ENCODE measurements at regions not wholly inside any gene's neighbourhood (a gene's known extent, or its start where the extent isn't known, plus 50 kb on each side); places are given as distances from the start of the nearest gene placed in this dataset.

GRCh38 chr9:90088434-90088833 lies 483.6 kb downstream of the GADD45G start (continued):
- TF ChIP-seq ZNF462 (CRISPR knock-in tag; IDR thresholded peaks at IDR 0.05) (no peak), NANOG (IDR thresholded peaks at IDR 0.05; ENCODE audit: borderline replicate concordance) (no peak), STAT1 (IDR thresholded peaks at IDR 0.05; ENCODE audit: unreplicated experiment) (no peak), REST (IDR thresholded peaks at IDR 0.05; ENCODE audit: unreplicated experiment) (no peak), EZH2phosphoT487 (IDR thresholded peaks at IDR 0.05; ENCODE audit: unreplicated experiment) (no peak), JUNB (IDR thresholded peaks at IDR 0.05; ENCODE audit: unreplicated experiment) (no peak), CTCF (conservative IDR thresholded peaks at IDR 0.05; ENCODE audit: low read depth in 2 of 2) (no peak)

All from GM23338 (cell line).